ENCODE measurements at regions not wholly inside any gene's neighbourhood (a gene's known extent, or its start where the extent isn't known, plus 50 kb on each side); places are given as distances from the start of the nearest gene placed in this dataset.

DNA sequence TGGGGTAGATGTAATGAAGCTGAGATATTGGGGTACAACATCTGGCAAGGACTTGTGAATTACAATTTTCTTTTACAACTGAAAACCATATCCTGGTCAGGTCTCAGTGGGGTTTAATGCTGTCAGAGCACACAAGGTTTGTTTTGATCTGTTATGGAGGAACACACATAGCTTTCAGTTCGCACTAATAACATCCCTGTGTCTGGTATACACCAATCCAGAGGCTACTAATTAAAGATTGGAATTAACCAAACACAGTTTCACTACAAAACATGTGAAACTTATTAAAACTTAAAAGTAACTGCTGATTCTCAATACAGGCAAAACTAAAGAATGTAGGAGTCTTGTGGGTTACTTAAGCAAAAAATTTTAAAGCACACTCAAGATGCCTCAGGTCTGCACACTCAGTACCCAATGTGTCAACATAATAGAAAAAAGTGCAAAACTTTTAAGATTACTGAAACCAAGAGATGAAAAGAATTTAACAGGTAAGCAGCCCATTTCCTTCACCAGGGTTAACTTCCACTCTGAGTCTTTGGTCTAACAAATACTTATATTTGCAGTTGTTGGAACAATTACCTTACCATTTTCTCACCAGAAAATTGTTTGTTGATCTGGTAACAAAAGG, 77.4 kb downstream of the LLPH start:
- TF ChIP-seq, protein P1, sequence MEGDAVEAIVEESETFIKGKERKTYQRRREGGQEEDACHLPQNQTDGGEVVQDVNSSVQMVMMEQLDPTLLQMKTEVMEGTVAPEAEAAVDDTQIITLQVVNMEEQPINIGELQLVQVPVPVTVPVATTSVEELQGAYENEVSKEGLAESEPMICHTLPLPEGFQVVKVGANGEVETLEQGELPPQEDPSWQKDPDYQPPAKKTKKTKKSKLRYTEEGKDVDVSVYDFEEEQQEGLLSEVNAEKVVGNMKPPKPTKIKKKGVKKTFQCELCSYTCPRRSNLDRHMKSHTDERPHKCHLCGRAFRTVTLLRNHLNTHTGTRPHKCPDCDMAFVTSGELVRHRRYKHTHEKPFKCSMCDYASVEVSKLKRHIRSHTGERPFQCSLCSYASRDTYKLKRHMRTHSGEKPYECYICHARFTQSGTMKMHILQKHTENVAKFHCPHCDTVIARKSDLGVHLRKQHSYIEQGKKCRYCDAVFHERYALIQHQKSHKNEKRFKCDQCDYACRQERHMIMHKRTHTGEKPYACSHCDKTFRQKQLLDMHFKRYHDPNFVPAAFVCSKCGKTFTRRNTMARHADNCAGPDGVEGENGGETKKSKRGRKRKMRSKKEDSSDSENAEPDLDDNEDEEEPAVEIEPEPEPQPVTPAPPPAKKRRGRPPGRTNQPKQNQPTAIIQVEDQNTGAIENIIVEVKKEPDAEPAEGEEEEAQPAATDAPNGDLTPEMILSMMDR (IDR thresholded peaks at IDR 0.05), result no peak
- no peak for TF ChIP-seq POLR2A (IDR thresholded peaks at IDR 0.05)

Measured in body of pancreas (tissue), 4 donors.